Glutamatergic neuron (in vitro differentiated cells): ENCODE measurements at regions not wholly inside any gene's neighbourhood (a gene's known extent, or its start where the extent isn't known, plus 50 kb on each side); places are given as distances from the start of the nearest gene placed in this dataset.

Source experiments
- DNase-seq: peaks from one replicate; pipeline ENCODE4 v3.0.0; 2022
- H3K27ac Mint-ChIP-seq: one replicate; pipeline ENCODE4 v1.8.0; 2020; ENCODE audit warnings: mild to moderate bottlenecking, mixed read lengths, inconsistent platforms; ENCODE audit not compliant: unreplicated experiment
- H3K27me3 Mint-ChIP-seq: one replicate; pipeline ENCODE4 v1.8.0; 2020; ENCODE audit warnings: mild to moderate bottlenecking, moderate library complexity, mixed read lengths, inconsistent platforms; ENCODE audit not compliant: unreplicated experiment
- H3K36me3 Mint-ChIP-seq: one replicate; pipeline ENCODE4 v1.8.0; 2020; ENCODE audit warnings: mild to moderate bottlenecking, mixed read lengths, inconsistent platforms; ENCODE audit not compliant: unreplicated experiment
- H3K4me1 Mint-ChIP-seq: one replicate; pipeline ENCODE4 v1.8.0; 2020; ENCODE audit warnings: mild to moderate bottlenecking, low read depth, mixed read lengths, inconsistent platforms; ENCODE audit not compliant: unreplicated experiment
- H3K4me3 Mint-ChIP-seq: one replicate; pipeline ENCODE4 v1.8.0; 2020; ENCODE audit warnings: mild to moderate bottlenecking, mixed read lengths, inconsistent platforms; ENCODE audit not compliant: unreplicated experiment
- H3K9me3 Mint-ChIP-seq: one replicate; pipeline ENCODE4 v1.8.0; 2020; ENCODE audit warnings: mild to moderate bottlenecking, moderate library complexity, mixed read lengths, inconsistent platforms; ENCODE audit not compliant: unreplicated experiment
- TF ChIP-seq, protein P1 (sequence below): fragments of 200-600 bp; sonication (generic); IDR thresholded peaks from one replicate; pipeline ENCODE4 v1.5.0; 2021; ENCODE audit not compliant: partially characterized antibody, unreplicated experiment

DNA sequence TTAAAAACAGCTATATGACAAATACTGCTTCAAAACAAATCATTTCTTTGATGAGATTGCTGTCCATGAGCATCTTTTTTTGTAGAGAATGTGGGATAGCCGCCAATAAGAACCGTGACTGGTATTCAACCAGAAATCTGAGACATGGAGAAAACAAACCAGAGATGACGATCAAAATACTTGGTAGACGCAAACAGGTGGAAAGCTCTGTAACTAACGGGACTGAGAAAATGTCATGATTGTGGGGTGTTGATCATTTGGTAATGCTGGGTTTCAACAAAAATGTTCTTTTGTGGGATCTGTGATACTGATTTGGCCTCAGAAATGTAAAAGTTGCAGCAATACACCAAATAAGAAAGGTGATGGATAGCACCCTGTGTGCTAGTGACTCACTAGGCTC lies 364.8 kb downstream of the NYAP2 start:
- H3K27ac Mint-ChIP-seq: no peak overlapping the region
- H3K36me3 Mint-ChIP-seq: no peaks in the 10 kb centered on the region
- H3K9me3 Mint-ChIP-seq: no peaks in the 10 kb centered on the region
- H3K4me1 Mint-ChIP-seq: no peaks in the 10 kb centered on the region
- H3K4me3 Mint-ChIP-seq: no peak overlapping the region
- DNase-seq: no peak
- TF ChIP-seq, protein P1, sequence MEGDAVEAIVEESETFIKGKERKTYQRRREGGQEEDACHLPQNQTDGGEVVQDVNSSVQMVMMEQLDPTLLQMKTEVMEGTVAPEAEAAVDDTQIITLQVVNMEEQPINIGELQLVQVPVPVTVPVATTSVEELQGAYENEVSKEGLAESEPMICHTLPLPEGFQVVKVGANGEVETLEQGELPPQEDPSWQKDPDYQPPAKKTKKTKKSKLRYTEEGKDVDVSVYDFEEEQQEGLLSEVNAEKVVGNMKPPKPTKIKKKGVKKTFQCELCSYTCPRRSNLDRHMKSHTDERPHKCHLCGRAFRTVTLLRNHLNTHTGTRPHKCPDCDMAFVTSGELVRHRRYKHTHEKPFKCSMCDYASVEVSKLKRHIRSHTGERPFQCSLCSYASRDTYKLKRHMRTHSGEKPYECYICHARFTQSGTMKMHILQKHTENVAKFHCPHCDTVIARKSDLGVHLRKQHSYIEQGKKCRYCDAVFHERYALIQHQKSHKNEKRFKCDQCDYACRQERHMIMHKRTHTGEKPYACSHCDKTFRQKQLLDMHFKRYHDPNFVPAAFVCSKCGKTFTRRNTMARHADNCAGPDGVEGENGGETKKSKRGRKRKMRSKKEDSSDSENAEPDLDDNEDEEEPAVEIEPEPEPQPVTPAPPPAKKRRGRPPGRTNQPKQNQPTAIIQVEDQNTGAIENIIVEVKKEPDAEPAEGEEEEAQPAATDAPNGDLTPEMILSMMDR: no peak
- H3K27me3 Mint-ChIP-seq: no peaks in the 10 kb centered on the region

DNA sequence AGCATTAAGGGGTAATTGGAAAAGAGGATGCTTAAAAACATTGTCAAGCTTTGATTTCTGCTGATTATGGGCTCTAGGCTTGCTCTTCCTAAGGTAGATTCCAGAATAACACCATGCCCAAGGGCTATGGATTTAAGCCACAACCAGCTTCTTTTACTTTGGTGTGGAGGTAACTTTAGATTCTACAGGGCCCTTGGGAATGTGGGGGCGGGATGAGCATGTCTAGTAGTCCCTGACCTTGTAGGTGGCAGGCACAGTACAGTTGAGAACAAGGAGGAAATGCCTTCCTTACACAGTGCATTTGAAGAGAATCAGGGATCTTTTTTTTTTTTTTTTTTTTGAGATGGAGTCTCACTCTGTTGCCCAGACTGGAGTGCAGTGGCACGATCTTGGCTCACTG lies 364.2 kb downstream of the NYAP2 start:
- Mint-ChIP-seq H3K36me3 (no peaks in the 10 kb centered on the region), H3K4me3 (no peak overlapping the region), H3K9me3 (no peaks in the 10 kb centered on the region), H3K27ac (no peak overlapping the region), H3K27me3 (no peaks in the 10 kb centered on the region), H3K4me1 (no peaks in the 10 kb centered on the region)
- TF ChIP-seq, protein P1: no peak
- no peak for DNase-seq

DNA sequence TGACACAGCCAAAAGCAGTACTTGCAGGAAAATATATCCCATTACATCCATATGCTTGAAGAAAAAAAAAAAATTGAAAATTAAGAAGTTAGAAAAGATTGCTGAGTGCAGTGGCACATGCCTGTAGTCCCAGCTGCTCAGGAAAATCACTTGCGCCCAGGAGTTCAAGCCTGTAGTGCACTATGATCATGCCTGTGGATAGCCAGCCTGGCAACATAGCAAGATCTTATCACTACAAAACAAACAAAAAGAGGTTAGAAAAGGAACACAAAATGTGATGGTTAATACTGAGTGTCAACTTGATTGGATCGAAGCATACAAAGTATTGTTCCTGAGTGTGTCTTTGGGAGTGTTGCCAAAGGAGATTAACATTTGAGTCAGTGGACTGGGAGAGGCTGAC lies 361.9 kb downstream of the NYAP2 start:
- H3K36me3 Mint-ChIP-seq: no peaks in the 10 kb centered on the region
- H3K27me3 Mint-ChIP-seq: no peaks in the 10 kb centered on the region
- H3K4me3 Mint-ChIP-seq: no peak overlapping the region
- H3K9me3 Mint-ChIP-seq: no peaks in the 10 kb centered on the region
- no peak for DNase-seq
- H3K4me1 Mint-ChIP-seq: no peaks in the 10 kb centered on the region
- TF ChIP-seq, protein P1: no peak
- no peak overlapping the region for H3K27ac Mint-ChIP-seq

DNA sequence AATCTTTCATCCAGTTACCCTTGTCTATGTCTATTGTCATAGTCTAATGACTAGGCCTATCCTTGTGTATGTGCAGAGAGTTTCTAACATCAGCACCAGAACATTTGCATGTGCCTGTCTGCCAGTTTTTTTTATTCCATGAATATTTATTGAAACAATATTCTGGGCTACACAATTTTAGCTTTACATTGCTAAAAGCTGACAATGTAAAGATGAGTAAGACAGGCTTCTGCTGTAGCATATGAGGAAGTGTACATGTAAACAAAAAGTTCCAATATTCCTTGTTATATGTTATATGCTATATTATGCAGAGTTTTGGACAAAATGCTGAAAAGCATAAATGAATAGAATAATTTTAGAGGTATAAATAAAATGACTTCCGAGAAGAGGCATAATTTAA lies 357.7 kb downstream of the NYAP2 start:
- TF ChIP-seq, protein P1: no peak
- no peaks in the 10 kb centered on the region for H3K36me3 Mint-ChIP-seq
- DNase-seq: no peak
- H3K4me3 Mint-ChIP-seq: no peak overlapping the region
- no peaks in the 10 kb centered on the region for H3K4me1 Mint-ChIP-seq
- no peak overlapping the region for H3K27ac Mint-ChIP-seq
- H3K9me3 Mint-ChIP-seq: no peaks in the 10 kb centered on the region
- H3K27me3 Mint-ChIP-seq: peaks cover 1% of the 10 kb centered on the region

DNA sequence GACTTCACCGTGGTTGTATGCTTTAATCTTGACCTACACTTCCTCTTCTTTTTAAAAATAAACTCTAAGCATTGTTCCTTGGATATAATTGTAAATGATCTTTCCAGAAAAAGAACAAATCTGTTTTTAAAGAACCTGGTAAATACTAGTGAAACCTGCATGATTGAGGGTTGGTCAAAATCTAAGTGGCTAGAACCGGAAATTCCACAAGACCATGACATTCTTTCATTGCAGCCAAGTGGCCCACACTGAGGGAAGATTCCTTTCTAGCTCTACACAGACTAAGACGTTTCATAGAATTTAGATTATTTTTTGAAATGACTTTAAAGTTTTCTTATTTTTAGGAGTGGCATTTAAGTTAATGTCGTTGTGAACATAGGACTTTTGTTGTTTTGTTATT lies 356.7 kb downstream of the NYAP2 start:
- Mint-ChIP-seq H3K9me3 (no peaks in the 10 kb centered on the region), H3K4me1 (no peaks in the 10 kb centered on the region), H3K27me3 (peaks cover 1% of the 10 kb centered on the region), H3K27ac (no peak overlapping the region), H3K36me3 (no peaks in the 10 kb centered on the region), H3K4me3 (no peak overlapping the region)
- DNase-seq: no peak
- TF ChIP-seq, protein P1: no peak
